ENCODE measurements at regions not wholly inside any gene's neighbourhood (a gene's known extent, or its start where the extent isn't known, plus 50 kb on each side); places are given as distances from the start of the nearest gene placed in this dataset.

DNA sequence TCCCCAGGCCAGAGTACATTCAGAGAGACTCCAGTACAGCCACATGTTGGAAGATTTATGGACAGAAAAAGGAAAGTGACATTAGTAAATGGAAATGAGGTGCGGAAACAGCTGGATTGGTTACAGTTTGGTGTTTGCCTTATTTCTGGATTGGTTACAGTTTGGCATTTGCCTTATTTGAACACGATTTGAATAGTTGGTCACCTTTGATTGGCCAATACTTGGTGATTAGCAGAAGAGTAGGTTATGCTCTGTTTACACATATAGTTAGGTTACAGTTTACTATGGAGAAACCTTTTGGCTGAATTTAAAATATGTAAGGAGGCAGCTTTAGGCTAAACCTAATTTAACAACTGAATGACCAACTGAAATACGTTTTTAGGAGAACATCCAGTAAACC lies 173.7 kb downstream of the AASDH start:
- Histone ChIP-seq H4K91ac (ENCODE audit: insufficient read length, low read depth, low read length) (no peak overlapping the region), H3K18ac (ENCODE audit: insufficient read length, low read depth, low read length) (no peak overlapping the region), H3K27me3 (ENCODE audit: insufficient read depth, low read length) (peaks cover 12% of the 10 kb centered on the region; the same call in 1 of the 2 replicates), H2BK5ac (ENCODE audit: insufficient read length, low read length) (no peak overlapping the region), H3K4me1 (ENCODE audit: insufficient read depth, low read length) (no peaks in the 10 kb centered on the region; the same call in 1 of the 2 replicates), H2BK12ac (ENCODE audit: insufficient read length, low read depth, low read length) (no peak overlapping the region), H2BK20ac (ENCODE audit: low read depth, low read length, poor library complexity, severe bottlenecking) (no peak overlapping the region), H4K8ac (replicated peaks; ENCODE audit: insufficient read length, low read depth, low read length) (no peak overlapping the region), H3K79me1 (ENCODE audit: insufficient read depth, low read depth, low read length, poor library complexity, severe bottlenecking) (no peaks in the 10 kb centered on the region), H3K14ac (ENCODE audit: insufficient read depth, low read length) (no peak overlapping the region), H3T11ph (ENCODE audit: low read length) (no peak overlapping the region), H3K9me3 (ENCODE audit: control insufficient read depth, low read depth, low read length) (peaks cover 8% of the 10 kb centered on the region), H3K4me2 (ENCODE audit: insufficient read depth, insufficient read length, low read length) (no peak overlapping the region), H3K79me2 (ENCODE audit: insufficient read depth, low read length) (no peaks in the 10 kb centered on the region), H4K20me1 (ENCODE audit: control insufficient read depth, insufficient read depth, insufficient read length) (no peaks in the 10 kb centered on the region), H3K27ac (ENCODE audit: insufficient read length, low read depth, low read length) (no peak overlapping the region), H2BK120ac (ENCODE audit: low read depth, low read length, poor library complexity, severe bottlenecking) (no peak overlapping the region), H3K4ac (ENCODE audit: low read depth, low read length) (no peak overlapping the region), H3K56ac (ENCODE audit: insufficient read length, low read depth, low read length) (no peak overlapping the region), H3K23ac (ENCODE audit: insufficient read length, low read depth, low read length) (no peak overlapping the region), H3K23me2 (ENCODE audit: insufficient read length, low read depth, low read length, poor library complexity, severe bottlenecking) (no peaks in the 10 kb centered on the region), H3K9ac (ENCODE audit: extremely low read depth, insufficient read length, low read length) (no peak overlapping the region), H2BK15ac (ENCODE audit: low read depth, low read length) (no peak overlapping the region), H2AK5ac (ENCODE audit: insufficient read length, low read length) (no peak overlapping the region), H2AFZ (ENCODE audit: low read length) (no peak overlapping the region), H4K5ac (ENCODE audit: insufficient read length, low read depth, low read length) (no peak overlapping the region)
- no peak for DNase-seq
- TF ChIP-seq, protein P1, sequence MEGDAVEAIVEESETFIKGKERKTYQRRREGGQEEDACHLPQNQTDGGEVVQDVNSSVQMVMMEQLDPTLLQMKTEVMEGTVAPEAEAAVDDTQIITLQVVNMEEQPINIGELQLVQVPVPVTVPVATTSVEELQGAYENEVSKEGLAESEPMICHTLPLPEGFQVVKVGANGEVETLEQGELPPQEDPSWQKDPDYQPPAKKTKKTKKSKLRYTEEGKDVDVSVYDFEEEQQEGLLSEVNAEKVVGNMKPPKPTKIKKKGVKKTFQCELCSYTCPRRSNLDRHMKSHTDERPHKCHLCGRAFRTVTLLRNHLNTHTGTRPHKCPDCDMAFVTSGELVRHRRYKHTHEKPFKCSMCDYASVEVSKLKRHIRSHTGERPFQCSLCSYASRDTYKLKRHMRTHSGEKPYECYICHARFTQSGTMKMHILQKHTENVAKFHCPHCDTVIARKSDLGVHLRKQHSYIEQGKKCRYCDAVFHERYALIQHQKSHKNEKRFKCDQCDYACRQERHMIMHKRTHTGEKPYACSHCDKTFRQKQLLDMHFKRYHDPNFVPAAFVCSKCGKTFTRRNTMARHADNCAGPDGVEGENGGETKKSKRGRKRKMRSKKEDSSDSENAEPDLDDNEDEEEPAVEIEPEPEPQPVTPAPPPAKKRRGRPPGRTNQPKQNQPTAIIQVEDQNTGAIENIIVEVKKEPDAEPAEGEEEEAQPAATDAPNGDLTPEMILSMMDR (conservative IDR thresholded peaks at IDR 0.05) = no peak
- Mint-ChIP-seq H3K27me3 (ENCODE audit: low read depth) (peaks cover 75% of the 10 kb centered on the region), H3K27ac (no peak overlapping the region), H3K36me3 (ENCODE audit: insufficient read depth in 1 of 3, low read depth in 3 of 3) (peaks cover 22 to 37% (median 27%) of the 10 kb centered on the region in 3 experiments), H3K4me3 (no peak overlapping the region), H3K4me1 (peaks cover 40 to 43% of the 10 kb centered on the region in 2 experiments), H3K9me3 (peaks cover 29 to 34% of the 10 kb centered on the region in 2 experiments)
- no CpG with 5 or more reads among the region's 3 CpGs for WGBS (ENCODE audit: extremely low coverage, insufficient read length, low lambda C conversion rate)

Data from H9 (cell line).